ENCODE measurements at regions not wholly inside any gene's neighbourhood (a gene's known extent, or its start where the extent isn't known, plus 50 kb on each side); places are given as distances from the start of the nearest gene placed in this dataset.

DNA sequence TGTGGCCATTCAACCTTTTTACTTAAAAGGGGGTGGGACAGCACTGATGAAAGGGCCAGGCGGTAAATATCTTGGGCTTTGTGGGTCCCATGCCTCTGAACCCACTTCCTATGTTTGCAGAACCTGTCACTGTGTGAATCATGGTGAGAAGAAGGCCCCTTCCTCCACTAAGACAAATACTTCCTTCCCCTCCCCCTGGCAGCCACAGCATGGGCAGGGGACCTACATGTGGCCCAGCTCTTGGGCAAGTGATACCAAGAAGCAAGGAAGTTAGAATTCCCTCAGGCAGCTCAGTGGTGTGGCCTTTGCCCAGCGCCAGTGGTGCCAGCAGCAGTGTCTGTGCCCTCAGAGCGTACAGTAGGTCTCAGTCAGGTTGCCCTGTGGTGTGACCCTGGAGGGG, 168.6 kb downstream of the TRIM33 start:
- DNase-seq = no peak

DNA sequence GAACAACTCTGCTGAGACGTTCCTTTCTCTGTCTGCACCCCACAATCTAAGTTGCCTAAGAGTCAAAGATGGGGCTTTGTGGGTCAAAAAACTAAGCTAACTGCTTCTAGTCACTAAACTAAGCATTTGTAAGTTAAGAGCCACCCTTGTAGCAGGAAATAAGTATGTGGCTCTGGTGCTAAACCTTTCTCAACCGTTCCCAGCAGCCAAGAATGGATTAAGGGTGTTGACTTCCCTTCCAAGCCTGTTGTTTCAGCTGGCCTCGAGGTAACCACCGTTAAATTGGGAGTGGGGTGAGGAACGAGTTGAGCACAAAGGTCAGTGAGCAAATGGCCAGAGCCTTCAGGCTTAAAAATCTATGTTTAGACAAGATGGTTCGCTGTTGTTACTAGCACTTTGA, 169.1 kb downstream of the TRIM33 start:
- no peak for DNase-seq

DNA sequence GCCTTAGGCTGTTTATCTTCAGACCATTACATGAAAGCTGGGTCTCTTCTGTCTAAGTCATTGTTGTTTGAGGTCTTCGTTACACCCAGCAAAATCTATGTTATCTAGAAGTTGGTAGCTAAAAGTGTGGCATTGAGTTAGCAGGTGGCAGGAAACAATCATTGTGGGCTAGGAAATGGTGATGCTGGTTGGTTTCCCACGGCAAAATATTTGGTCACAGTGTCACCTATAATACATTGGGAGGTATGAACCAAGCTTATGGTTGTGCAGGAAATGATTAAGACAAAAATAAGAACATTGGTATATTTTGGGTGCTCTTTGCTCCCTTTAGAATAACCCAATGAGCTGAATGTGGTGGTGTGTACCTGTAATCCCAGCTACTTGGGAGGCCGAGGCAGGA, 169.7 kb downstream of the TRIM33 start:
- no peak for DNase-seq

DNA sequence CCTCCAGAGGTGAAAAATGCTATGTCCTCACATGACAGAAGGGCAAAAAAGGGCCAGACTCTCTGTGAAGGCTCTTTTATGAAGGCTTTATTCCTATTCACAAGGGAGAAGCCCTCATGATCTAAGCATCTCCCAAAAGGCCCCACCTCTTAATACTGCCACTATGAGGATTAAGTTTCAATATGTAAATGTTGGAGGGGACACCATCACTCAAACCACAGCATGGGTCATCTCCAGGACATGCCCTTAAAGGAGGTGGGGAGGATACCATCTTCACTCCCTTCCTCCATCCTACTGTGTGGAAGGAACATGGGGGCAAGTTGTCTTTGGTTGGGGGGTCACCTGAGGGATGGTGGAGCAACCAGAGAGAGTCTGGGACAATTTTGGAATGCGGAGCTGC, 170.1 kb downstream of the TRIM33 start:
- no peak for DNase-seq

DNA sequence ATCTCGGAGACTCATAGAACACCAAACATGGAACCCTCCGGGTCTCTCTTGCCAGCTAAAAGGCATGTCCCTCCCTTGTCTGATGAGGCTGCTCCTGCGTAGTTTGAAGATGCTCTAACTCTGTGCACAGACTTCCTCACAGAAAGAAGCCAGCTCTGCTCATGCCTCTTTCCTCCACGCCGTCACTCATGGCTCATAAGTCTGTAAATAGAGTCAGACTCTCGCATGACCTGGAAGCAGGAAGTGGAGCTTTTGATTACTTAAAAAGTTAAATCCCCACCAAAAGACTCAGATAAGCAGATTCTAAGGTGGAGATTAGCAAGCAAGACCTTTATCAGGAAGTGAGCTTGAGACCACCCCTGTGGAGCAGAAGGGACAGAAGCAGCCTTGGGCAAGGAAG, 171.6 kb downstream of the TRIM33 start:
- no peak for DNase-seq

DNA sequence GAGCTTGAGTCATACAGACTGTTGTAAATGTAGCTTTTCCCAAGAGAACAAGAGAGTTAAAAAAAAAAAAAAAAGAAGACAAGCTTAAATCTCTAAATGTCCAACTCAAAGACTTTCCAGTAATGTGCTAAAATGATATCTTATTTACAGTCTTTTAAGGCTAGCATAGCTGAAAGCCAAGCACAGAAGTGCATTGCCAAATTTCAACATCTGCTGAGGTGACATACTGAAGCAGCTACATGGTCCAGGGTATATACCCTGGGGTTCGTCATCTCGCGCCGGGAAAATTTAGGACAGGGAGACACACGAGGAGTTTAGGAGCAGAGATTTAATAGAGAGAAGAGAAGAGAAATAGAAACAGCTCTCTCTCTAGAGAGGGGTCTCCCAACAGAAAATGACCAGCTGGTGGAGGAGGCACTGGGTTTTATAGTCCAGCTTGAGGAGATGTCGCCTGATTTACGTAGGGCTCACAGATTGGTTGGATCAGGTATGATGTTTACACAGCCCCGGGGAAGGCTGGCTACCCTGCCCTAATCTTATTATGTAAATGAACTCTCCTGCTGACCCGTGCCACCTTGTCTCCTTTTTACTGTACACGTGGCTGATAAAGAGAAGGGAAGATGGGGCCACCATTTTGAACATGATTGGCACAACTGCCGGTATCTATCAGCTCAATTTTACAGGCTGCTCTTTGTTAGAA, 172.7 kb downstream of the TRIM33 start:
- no peak for DNase-seq

DNA sequence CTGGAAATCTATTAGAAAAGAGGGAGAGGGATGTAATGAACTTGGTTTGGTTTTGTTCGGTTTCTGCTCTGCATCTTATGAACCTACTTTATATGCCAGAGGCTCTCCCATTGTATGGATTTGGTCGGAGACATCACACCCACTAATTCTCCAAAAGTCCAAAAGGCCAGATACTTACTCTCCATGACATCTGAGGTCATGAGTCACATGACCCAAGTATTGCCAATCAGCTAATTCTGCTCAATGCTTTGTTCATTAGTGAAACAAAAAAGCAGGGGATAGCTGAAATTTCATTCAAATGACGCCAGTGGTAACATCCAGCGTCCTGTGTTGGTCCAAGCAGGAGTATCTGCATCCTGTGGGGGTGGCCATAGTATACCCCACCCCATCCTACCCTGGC, 173.6 kb downstream of the TRIM33 start:
- no peak for DNase-seq

DNA sequence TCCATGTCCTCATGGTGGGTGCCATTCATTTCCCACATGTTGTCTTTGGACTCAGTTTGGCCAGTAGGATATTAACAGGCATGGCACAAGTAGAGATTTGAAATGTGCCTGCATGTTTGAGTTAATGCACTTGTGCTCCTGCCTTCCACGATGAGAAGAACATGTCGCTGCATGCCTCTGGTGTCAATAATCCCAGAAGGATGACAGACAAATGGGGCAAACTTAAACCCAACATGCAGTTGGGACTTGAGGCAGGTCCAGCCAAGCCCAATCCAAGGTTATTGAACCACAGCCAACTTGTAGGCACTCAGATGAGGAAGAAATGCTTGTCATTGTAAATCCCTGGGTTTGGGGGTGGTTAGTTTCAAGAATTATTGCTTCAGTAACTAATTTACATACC, 174.6 kb downstream of the TRIM33 start:
- no peak for DNase-seq

DNA sequence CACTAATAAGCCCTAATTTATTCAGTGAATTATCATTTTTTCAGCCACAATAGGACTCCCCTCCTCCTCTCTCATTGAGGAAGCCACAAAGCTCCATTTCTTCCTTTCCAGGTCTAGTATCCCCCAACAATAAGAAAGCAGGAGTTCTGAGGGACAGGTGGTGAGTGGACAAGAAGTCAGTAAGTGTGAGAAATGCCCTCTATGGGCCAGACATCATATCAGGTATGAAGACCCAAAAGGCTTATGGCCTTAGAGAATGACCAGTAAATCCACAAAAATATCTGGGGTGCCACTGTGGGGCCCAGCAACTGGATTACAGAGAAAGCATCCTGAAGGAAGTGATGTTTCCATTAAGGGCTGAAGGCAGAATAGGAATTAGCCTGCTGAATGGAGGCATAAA, 175.7 kb downstream of the TRIM33 start:
- DNase-seq = no peak

DNA sequence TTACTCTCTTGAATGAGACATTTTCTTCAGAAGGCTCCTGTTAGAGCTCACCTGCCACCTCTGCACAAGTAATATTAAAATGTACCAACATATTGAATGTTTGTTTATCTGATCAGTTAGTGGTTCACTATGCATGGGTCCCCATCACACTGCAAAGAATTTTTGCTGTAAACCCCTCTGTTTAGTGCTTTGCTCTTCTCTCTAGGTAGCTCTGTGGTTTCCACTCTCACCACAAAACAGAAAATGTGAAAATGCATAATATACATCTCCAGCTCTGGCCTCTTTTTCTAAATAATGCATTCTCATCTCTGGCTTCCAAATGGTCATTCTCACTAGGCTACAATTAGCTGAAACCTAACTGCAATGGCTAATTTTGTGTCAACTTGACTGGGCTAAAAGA, 176.7 kb downstream of the TRIM33 start:
- no peak for DNase-seq

DNA sequence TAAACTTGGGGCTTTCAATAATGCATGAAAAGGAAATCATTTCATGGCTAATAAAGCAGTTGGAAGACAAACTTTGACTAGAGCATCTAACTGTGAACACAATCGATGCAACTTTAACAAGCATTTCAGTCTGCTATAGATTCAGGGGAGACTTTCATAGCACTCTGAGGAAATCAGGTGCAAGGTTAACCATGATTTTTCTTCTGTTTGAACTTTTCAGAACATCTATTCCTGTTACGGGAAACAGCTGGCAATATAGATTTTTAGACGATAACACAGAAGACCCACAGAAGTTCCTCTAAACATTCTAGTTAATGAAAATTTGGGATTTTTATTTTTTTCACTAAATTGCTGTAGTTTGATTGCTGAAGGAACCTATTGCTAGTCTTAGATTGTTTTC, 177.3 kb downstream of the TRIM33 start:
- DNase-seq = no peak

DNA sequence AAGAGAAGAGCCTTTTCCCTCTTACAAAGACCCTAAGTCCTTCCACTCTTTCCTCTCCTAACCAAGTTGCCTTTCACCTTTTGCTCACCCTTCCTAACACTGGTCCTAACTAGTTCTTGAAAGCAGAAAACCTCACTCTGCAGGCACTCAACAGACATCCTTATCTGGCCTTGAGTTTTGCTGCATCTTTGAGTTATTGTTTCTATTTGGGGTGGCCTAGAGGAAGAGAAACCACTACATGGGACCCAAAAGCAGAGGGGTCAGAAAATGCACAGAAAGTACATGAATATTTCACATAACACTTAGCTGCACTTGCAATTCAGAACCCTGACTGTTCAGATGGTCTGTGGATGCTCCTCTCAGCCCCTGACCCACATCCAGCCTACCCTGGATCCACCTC, 178.3 kb upstream of the SYT6 start:
- DNase-seq = no peak

DNA sequence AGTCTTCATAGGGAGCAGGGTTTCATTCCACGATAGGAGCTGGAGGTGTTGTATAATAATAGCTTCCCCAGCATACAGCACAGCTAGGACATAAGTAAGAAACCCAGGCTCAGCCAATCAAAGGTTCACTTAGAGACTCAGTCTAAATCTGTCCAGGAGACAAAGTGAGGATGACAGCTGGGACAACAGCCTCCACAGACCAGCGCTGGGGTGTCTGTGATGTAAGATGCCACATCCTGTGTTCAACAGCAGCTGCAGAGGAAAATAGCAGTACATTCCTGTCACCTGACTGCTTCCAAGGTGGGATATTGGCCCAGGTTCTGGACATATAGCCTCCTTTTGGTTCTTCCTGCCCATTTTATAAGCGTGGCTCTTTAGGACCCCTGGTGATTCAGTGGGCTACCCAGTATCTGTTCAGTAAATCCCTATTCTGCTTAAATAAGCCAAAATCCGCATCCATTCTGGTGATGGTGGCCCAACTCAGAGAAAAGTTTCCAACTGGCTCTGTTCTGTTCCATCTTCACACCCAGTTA, 176.8 kb upstream of the SYT6 start:
- no peak for DNase-seq

DNA sequence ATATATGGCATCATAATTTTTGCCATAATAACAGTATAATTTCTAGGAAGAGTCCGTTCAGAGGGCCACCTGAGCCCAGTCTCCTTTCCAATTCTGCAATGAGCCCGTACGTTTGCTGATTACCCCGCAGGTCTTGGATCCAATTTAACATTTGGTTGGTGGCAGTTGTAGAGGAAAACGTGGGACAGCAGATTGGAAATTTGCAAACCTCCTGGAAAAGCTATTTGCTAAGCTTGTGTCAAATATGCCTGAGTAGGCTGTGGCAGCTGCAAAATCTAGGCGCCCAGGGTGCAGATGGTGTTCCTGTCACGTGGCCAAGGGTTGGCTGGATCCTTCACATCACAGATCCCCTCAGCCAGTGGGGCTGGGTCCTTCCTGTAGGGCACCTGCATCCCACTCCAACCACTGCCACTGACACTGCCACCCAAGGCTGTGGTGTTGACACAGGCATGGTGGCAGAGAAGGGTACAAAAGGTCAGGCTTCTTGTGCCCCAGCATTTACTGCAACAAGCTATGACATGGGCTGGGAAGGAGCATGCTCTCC, 174.8 kb upstream of the SYT6 start:
- DNase-seq = no peak

DNA sequence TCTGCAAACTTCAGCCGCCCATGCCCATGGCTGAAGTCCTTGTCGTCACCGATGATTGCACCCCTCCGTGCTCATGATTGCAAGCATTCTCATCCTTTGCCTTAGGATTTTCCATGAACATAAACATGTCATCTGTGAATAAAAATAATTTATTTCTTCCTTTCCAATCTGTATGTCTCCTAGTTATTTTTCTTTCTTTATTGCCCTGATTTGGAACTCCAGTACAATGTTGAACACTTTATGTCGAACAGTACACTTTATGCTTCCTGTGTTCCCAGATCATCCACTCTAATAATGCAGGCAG, 170.9 kb upstream of the SYT6 start:
- no peak for DNase-seq

DNA sequence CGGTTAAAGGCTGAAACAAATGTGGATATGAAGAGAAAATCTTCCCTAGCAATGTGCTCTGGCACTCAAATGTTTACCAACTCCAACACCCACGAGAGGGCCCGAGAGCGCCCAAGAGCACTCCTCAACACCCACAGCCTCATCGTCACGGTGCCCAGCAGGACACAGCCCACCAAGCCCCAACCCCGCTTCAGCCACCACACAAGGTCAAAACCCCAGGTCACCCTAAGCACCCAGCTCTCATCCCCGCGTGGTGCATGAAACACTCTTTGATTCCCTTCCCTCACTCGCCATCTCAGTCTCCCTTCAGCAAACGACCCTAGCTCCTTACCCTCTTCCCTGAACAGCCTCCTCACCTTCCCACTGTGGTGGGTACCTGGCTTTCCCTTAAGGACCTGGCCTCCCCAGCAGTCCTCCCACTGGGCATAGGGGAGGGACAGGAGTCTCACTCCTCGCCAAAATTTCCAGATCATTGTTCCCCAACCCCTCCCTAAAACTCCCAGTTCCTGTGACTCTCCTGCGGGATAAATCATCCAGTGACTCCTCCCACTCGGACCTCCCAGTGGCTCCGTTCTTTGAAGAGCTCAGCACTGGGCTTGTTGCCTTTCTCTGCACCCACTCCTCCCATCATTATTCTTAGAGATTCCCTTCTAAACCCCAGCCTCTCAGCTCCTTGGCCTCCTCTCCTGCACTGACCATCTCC, 170.4 kb upstream of the SYT6 start:
- DNase-seq = no peak

DNA sequence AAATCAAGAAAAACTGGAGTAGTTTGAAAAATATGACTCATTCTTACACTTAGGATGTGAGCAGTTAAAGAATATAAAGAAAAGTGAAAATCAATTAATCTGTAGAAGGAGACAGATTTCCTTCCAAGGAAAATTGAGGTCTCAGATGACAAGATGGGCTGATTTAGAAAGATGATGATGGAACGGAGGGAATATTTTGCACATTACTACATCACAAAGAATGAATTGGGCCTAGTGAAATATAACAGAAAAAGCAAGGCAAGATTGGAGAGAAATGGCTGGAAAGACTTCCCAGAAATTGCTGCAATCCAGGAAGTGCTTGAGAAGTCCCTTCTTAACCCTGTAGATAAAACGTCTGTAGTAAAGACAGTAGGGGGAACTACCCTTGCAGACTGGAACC, 169.1 kb upstream of the SYT6 start:
- no peak for DNase-seq

DNA sequence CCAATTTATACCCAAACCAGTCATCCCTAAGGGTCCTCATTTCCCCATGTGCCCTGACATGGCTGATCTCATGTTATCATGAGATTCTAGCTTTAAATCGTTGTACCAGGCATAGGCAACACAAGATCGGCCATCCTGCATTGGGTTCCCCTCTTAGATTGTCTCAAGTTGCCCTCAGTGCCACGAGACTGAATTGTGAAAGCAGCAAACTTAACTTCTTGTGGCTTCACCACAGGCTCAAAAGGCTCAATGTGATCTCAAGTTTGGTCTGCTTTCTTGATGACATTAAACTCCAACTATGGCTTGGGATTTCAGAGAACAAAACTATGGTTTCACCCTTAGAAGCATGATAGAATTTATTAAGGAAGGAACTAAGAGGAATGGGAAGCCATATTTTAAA, 168.5 kb upstream of the SYT6 start:
- DNase-seq = no peak

DNA sequence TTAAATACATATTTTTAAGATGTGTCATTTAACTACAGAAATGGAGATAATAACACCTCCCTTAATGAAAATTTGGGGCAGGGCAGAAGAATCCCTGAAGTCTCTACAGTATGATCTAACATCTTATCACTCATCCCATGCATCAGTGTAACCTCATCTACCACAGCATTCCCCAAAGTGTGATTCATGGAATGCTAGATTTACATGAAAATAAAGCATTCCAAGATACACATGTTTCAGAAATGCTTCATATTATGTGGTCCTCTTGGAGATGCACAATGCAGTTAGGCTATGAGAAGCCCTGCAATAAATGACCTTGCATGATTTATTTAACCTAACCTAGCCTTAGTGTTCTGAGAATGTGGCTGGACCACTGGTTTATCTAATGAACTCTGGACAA, 166.9 kb upstream of the SYT6 start:
- no peak for DNase-seq

DNA sequence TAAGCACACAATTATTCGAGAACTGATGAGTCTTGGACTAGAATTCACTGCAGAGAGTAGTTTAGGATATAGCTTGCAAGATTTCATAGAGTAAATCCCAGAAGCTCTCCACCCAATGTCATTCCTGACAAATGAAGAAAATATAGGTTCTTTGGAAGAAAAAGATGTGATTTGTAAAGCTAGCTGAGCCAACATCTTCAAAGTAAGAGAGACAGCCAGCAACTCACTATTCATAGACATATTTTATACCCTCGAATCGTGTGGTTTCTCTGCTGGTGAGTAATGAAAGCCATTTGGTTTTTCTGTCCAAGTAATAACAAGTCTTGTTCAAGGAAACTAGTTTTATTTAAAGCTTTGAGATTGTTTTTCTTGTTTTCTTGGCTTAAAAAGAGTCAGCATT, 165.7 kb upstream of the SYT6 start:
- no peak for DNase-seq

DNA sequence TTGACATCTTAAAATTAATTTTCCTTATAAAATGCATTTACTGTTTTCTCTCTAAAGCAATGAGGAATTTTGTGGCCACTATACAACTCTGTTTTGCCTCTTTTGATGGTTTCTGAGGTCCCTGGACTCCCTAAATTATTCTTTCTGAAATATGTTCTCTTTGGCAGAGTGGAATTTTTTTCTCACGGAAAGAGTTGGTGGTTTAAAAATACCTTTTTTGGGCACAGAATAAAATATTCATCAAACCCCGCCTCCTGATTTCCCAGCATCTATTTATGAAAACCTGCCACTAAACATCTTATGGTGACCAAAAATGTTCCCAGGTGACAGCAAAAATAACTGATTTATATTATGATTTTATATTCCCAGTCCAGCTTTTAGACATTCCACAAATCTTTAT, 165.3 kb upstream of the SYT6 start:
- DNase-seq = no peak

DNA sequence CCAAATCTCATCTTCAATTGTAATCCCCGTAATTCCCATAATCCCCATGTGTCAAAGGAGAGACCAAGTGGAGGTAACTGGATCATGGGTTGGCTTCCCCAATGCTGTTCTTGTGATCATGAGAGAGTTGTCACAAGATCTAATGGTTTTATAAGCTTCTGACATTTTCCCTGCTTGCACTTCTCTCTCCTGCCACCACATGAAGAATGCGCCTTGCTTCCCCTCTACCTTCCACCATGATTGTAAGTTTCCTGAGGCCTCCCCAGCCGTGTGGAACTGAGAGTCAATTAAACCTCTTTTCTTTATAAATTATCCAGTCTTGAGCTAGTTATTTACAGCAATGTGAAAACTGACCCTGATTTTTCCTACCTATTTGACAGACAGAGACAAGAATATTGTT, 162.5 kb upstream of the SYT6 start:
- DNase-seq = no peak

DNA sequence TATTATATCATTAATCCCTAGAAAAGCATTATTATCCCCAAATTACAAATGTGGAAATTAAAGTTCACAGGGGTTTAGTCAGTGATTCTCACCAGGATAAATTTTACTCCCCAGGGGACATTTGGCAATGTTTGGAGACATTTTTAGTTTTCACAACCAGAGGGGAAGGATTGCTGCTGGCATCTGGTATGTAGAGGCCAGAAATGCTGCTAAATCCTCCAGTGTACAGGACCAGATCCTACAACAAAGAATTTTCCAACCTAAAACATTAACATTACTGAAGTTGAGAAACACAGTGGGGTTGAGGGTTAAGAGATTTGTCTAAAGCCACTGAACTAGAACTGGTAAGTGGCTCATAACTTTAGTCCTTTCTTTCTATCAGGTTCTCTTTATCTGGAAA, 162.0 kb upstream of the SYT6 start:
- DNase-seq = no peak

DNA sequence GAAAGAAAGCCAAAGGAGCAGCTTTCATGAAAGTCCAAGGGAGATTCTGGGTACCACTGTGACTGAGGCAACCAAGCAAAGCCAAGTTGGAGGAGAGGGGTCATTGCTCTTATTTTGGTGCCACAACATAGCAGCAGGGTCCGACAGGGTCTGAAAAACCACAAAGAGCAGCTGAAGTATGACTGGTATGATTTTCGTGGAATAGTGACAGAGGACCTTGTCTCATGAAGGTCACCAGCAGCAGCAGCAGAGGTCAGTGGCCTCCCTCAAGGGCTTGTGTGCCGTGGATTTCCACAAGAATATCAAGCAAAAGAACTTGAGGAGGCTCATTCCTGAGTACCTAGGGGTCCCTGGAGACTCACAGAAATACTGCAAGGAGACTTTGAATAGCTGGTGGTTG, 160.9 kb upstream of the SYT6 start:
- DNase-seq = no peak

DNA sequence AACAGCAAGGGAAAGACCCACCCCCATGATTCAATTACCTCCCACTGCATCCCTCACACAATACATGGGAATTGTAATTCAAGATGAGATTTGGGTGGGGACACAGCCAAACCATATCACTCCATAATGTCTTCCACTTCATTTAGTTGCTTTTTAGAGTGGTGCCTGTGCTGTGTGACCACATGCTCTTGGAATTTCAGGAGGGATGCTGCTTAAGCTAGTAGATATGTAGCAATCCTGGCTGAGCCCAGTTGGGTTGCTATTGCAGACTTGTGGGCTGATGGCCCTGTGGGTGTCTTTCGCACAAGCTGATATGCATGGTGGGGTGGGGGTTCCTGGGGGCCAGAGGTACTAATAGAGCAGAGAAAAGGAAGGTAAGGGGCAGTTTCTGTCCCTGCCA, 160.4 kb upstream of the SYT6 start:
- no peak for DNase-seq
